Left ventricle myocardium inferior (tissue), 1 donor: ENCODE measurements at regions not wholly inside any gene's neighbourhood (a gene's known extent, or its start where the extent isn't known, plus 50 kb on each side); places are given as distances from the start of the nearest gene placed in this dataset.

Experiments used
- DNase-seq: peaks from one replicate; pipeline ENCODE4 v3.0.0-alpha.2; 2020
- H3K27ac ChIP-seq: fragments of 200-600 bp; replicated peaks from 2 replicates; pipeline ENCODE4 v1.8.0; 2021
- H3K27me3 ChIP-seq: fragments of 200-600 bp; 2 replicates; pipeline ENCODE4 v1.8.0; 2021; ENCODE audit warnings: low read depth
- H3K36me3 ChIP-seq: fragments of 200-600 bp; 2 replicates; pipeline ENCODE4 v1.8.0; 2021
- H3K4me1 ChIP-seq: fragments of 200-600 bp; 2 replicates; pipeline ENCODE4 v1.8.0; 2021
- H3K4me3 ChIP-seq: fragments of 200-600 bp; 2 replicates; pipeline ENCODE4 v1.8.0; 2021; ENCODE audit warnings: mild to moderate bottlenecking, moderate library complexity
- H3K9me3 ChIP-seq: fragments of 200-600 bp; replicated peaks from 2 replicates; pipeline ENCODE4 v1.8.0; 2021
- CTCF ChIP-seq: fragments of 200-600 bp; IDR thresholded peaks from 2 replicates; pipeline ENCODE4 v1.8.0; 2021; ENCODE audit warnings: antibody characterized with exemption, mild to moderate bottlenecking, borderline replicate concordance
- intact Hi-C: fragments of 100-400 bp; cut with micrococcal nuclease; formaldehyde crosslinking; loops from one replicate; pipeline ENCODE4 v1.11.0; 2022
- donor health status: DM: no; HTN: yes; CAD: no; lungs with severe emphysema.

- no peaks in the 10 kb centered on the region for H3K9me3 ChIP-seq
- H3K27me3 ChIP-seq = no peaks in the 10 kb centered on the region
- H3K4me1 ChIP-seq = peaks cover 20% of the 10 kb centered on the region
- no peak for TF ChIP-seq CTCF
- no peak overlapping the region for H3K4me3 ChIP-seq
- no peak overlapping the region for H3K27ac ChIP-seq
- intact Hi-C loops = no loop called here
- no peaks in the 10 kb centered on the region for H3K36me3 ChIP-seq
- DNase-seq = no peak
Observed at GRCh38 chr7:18228686-18229085, 201.0 kb upstream of the PRPS1L1 start.

- H3K4me1 ChIP-seq = peaks cover 13% of the 10 kb centered on the region
- intact Hi-C loops = no loop called here
- H3K27me3 ChIP-seq = no peaks in the 10 kb centered on the region
- no peak for TF ChIP-seq CTCF
- H3K9me3 ChIP-seq = no peaks in the 10 kb centered on the region
- H3K36me3 ChIP-seq = no peaks in the 10 kb centered on the region
- no peak for DNase-seq
- no peak overlapping the region for H3K27ac ChIP-seq
- no peak overlapping the region for H3K4me3 ChIP-seq
Observed at GRCh38 chr7:18230271-18230670, 202.6 kb upstream of the PRPS1L1 start.

GRCh38 chr7:18231854-18232253 lies 204.2 kb upstream of the PRPS1L1 start:
- H3K4me1 ChIP-seq = peaks cover 9% of the 10 kb centered on the region
- no peaks in the 10 kb centered on the region for H3K36me3 ChIP-seq
- H3K27ac ChIP-seq = no peak overlapping the region
- no peaks in the 10 kb centered on the region for H3K27me3 ChIP-seq
- no peak overlapping the region for H3K4me3 ChIP-seq
- no peak for DNase-seq
- no peaks in the 10 kb centered on the region for H3K9me3 ChIP-seq
- intact Hi-C loops = no loop called here
- TF ChIP-seq CTCF = no peak

- H3K27me3 ChIP-seq = no peaks in the 10 kb centered on the region
- TF ChIP-seq CTCF = no peak
Observed at GRCh38 chr7:18234519-18234918, 206.9 kb upstream of the PRPS1L1 start.

GRCh38 chr7:18235819-18236218 lies 208.2 kb upstream of the PRPS1L1 start:
- intact Hi-C loops = no loop called here
- H3K9me3 ChIP-seq = no peaks in the 10 kb centered on the region
- no peak overlapping the region for H3K4me3 ChIP-seq
- TF ChIP-seq CTCF = no peak
- DNase-seq = no peak
- no peaks in the 10 kb centered on the region for H3K27me3 ChIP-seq
- H3K4me1 ChIP-seq = no peaks in the 10 kb centered on the region
- H3K27ac ChIP-seq = no peak overlapping the region
- H3K36me3 ChIP-seq = no peaks in the 10 kb centered on the region

More at GRCh38 chr7:18234519-18234918, 206.9 kb upstream of the PRPS1L1 start:
- DNase-seq = no peak
- H3K36me3 ChIP-seq = no peaks in the 10 kb centered on the region
- H3K9me3 ChIP-seq = no peaks in the 10 kb centered on the region
- no peak overlapping the region for H3K27ac ChIP-seq
- no peak overlapping the region for H3K4me3 ChIP-seq
- no peaks in the 10 kb centered on the region for H3K4me1 ChIP-seq
- intact Hi-C loops = no loop called here

GRCh38 chr7:18239212-18239611 lies 211.6 kb upstream of the PRPS1L1 start:
- Histone ChIP-seq H3K9me3 (no peaks in the 10 kb centered on the region), H3K27ac (no peak overlapping the region), H3K27me3 (no peaks in the 10 kb centered on the region), H3K36me3 (no peaks in the 10 kb centered on the region), H3K4me3 (no peak overlapping the region), H3K4me1 (no peaks in the 10 kb centered on the region)
- intact Hi-C loops = no loop called here
- DNase-seq = no peak
- TF ChIP-seq CTCF = no peak
